Adipocyte (in vitro differentiated cells): ENCODE measurements at regions not wholly inside any gene's neighbourhood (a gene's known extent, or its start where the extent isn't known, plus 50 kb on each side); places are given as distances from the start of the nearest gene placed in this dataset.
"Not testable (repeated sequence)": the region's sequence is repeated elsewhere in the genome, so short reads cannot be mapped to it uniquely, and the experiment has no call there.

ENCODE experiments used
- DNase-seq: peaks from one replicate; pipeline ENCODE4 v3.0.0-alpha.2; 2015; ENCODE audit warnings: low read depth
- H3K27me3 ChIP-seq: replicated peaks from 2 replicates; pipeline ENCODE4 v1.7.0; 2013; ENCODE audit warnings: mild to moderate bottlenecking, low read length, moderate library complexity; ENCODE audit not compliant: control insufficient read depth, insufficient read depth
- H3K36me3 ChIP-seq: 2 replicates; pipeline ENCODE4 v1.7.0; 2013; ENCODE audit warnings: low read length, mild to moderate bottlenecking, moderate library complexity; ENCODE audit not compliant: control insufficient read depth, insufficient read depth, severe bottlenecking
- H3K4me1 ChIP-seq: 2 replicates; pipeline ENCODE4 v1.7.0; 2013; ENCODE audit warnings: mild to moderate bottlenecking, low read length, moderate library complexity; ENCODE audit not compliant: control insufficient read depth, insufficient read depth
- H3K4me3 ChIP-seq: 2 replicates; pipeline ENCODE4 v1.7.0; 2013; ENCODE audit warnings: mild to moderate bottlenecking, low read length, moderate library complexity
- H3K9ac ChIP-seq: 2 replicates; pipeline ENCODE4 v1.7.0; 2013; ENCODE audit warnings: mild to moderate bottlenecking, low read length, moderate library complexity
- H3K9me3 ChIP-seq: 2 replicates; pipeline ENCODE4 v1.7.0; 2013; ENCODE audit warnings: mild to moderate bottlenecking, low read length, moderate library complexity; ENCODE audit not compliant: control insufficient read depth

- H3K4me1 ChIP-seq: no peaks in the 10 kb centered on the region
- H3K9me3 ChIP-seq: no peaks in the 10 kb centered on the region
- no peaks in the 10 kb centered on the region for H3K36me3 ChIP-seq
- no peak for DNase-seq
- H3K9ac ChIP-seq: no peak overlapping the region
- no peaks in the 10 kb centered on the region for H3K27me3 ChIP-seq
- H3K4me3 ChIP-seq: no peak overlapping the region
Measured at GRCh38 chr6:113683968-113684367, 173.2 kb upstream of the MARCKS start.

GRCh38 chr6:113684382-113684901 is 172.7 kb upstream of the MARCKS start:
- no peaks in the 10 kb centered on the region for H3K27me3 ChIP-seq
- no peaks in the 10 kb centered on the region for H3K36me3 ChIP-seq
- DNase-seq: no peak
- H3K9me3 ChIP-seq: no peaks in the 10 kb centered on the region
- H3K4me3 ChIP-seq: no peak overlapping the region
- H3K4me1 ChIP-seq: no peaks in the 10 kb centered on the region
- no peak overlapping the region for H3K9ac ChIP-seq

GRCh38 chr6:113686049-113686448 is 171.1 kb upstream of the MARCKS start:
- Histone ChIP-seq H3K36me3 (no peaks in the 10 kb centered on the region), H3K4me1 (peaks cover 7% of the 10 kb centered on the region), H3K9ac (no peak overlapping the region), H3K27me3 (no peaks in the 10 kb centered on the region), H3K4me3 (no peak overlapping the region), H3K9me3 (no peaks in the 10 kb centered on the region)
- DNase-seq: no peak

- not testable (repeated sequence) for H3K27me3 ChIP-seq, H3K36me3 ChIP-seq, H3K4me3 ChIP-seq, DNase-seq, H3K9me3 ChIP-seq, H3K9ac ChIP-seq
- peaks cover 16% of the 10 kb centered on the region for H3K4me1 ChIP-seq
Measured at GRCh38 chr6:113689620-113690019, 167.5 kb upstream of the MARCKS start.

- H3K4me3 ChIP-seq: no peak overlapping the region
- no peaks in the 10 kb centered on the region for H3K27me3 ChIP-seq
- no peaks in the 10 kb centered on the region for H3K9me3 ChIP-seq
- H3K4me1 ChIP-seq: peaks cover 23% of the 10 kb centered on the region
- H3K36me3 ChIP-seq: no peaks in the 10 kb centered on the region
- H3K9ac ChIP-seq: no peak overlapping the region
- DNase-seq: peak; percentile 88
Measured at GRCh38 chr6:113690281-113691259, 166.6 kb upstream of the MARCKS start.

- Histone ChIP-seq H3K27me3 (no peaks in the 10 kb centered on the region), H3K36me3 (no peaks in the 10 kb centered on the region)
Measured at GRCh38 chr6:113691260-113691656, 165.9 kb upstream of the MARCKS start.

GRCh38 chr6:113693851-113694250 is 163.3 kb upstream of the MARCKS start:
- Histone ChIP-seq H3K9ac (no peak overlapping the region), H3K9me3 (no peaks in the 10 kb centered on the region), H3K27me3 (no peaks in the 10 kb centered on the region), H3K4me3 (no peak overlapping the region), H3K4me1 (peaks cover 50% of the 10 kb centered on the region), H3K36me3 (no peaks in the 10 kb centered on the region)
- DNase-seq: no peak

More at GRCh38 chr6:113691260-113691656, 165.9 kb upstream of the MARCKS start:
- Histone ChIP-seq H3K4me1 (peaks cover 30% of the 10 kb centered on the region), H3K4me3 (no peak overlapping the region), H3K9ac (no peak overlapping the region), H3K9me3 (no peaks in the 10 kb centered on the region)
- DNase-seq: no peak

GRCh38 chr6:113694278-113695077 is 162.7 kb upstream of the MARCKS start:
- Histone ChIP-seq H3K9ac (peak overlapping the region; percentile 42), H3K27me3 (no peaks in the 10 kb centered on the region), H3K4me3 (no peak overlapping the region), H3K36me3 (no peaks in the 10 kb centered on the region), H3K4me1 (peaks cover 50% of the 10 kb centered on the region), H3K9me3 (no peaks in the 10 kb centered on the region)
- DNase-seq: peak; percentile 41

GRCh38 chr6:113695516-113695915 is 161.6 kb upstream of the MARCKS start:
- Histone ChIP-seq H3K36me3 (no peaks in the 10 kb centered on the region), H3K4me1 (peaks cover 47% of the 10 kb centered on the region), H3K27me3 (no peaks in the 10 kb centered on the region), H3K4me3 (peak overlapping the region; percentile 48), H3K9me3 (no peaks in the 10 kb centered on the region), H3K9ac (peak overlapping the region; percentile 60)
- DNase-seq: peak; percentile 90

GRCh38 chr6:113696960-113697359 is 160.2 kb upstream of the MARCKS start:
- no peaks in the 10 kb centered on the region for H3K36me3 ChIP-seq
- H3K9ac ChIP-seq: no peak overlapping the region
- H3K4me1 ChIP-seq: peaks cover 43% of the 10 kb centered on the region
- H3K4me3 ChIP-seq: no peak overlapping the region
- no peaks in the 10 kb centered on the region for H3K9me3 ChIP-seq
- H3K27me3 ChIP-seq: no peaks in the 10 kb centered on the region
- DNase-seq: peak; percentile 19
